NT2/D1 (cell line): ENCODE measurements at regions not wholly inside any gene's neighbourhood (a gene's known extent, or its start where the extent isn't known, plus 50 kb on each side); places are given as distances from the start of the nearest gene placed in this dataset.

ENCODE experiments used
- SUZ12 ChIP-seq: IDR thresholded peaks from 2 replicates; pipeline ENCODE4 v1.6.1; 2011; ENCODE audit not compliant: insufficient read length, insufficient read depth; ENCODE audit errors: extremely low read depth
- ZNF274 ChIP-seq: IDR thresholded peaks from 2 replicates; pipeline ENCODE4 v1.6.1; 2011; ENCODE audit warnings: mild to moderate bottlenecking, low read depth, low read length

DNA sequence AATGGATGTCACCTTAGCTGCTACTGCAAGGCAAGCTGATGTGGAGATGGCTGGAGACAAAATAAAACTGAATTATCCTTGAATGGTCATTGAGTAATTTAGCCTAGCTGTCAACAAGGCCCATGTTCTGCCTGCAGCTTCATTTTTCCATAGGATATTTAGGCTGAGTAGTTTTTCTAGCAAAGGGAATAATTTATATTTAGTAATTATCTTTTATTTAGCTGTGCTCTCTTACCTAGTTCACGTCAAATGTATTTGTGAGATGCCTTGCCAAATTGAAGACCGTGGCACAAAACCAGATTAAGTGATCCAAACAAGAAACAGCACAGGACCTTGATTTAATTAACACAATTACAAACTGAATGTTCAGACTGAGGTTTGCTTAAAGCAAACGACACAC lies 77.4 kb upstream of the CEP162 start:
- no peak for TF ChIP-seq SUZ12
- no peak for TF ChIP-seq ZNF274
